GM12891 (cell line): ENCODE measurements at regions not wholly inside any gene's neighbourhood (a gene's known extent, or its start where the extent isn't known, plus 50 kb on each side); places are given as distances from the start of the nearest gene placed in this dataset.
"Not testable (repeated sequence)": the region's sequence is repeated elsewhere in the genome, so short reads cannot be mapped to it uniquely, and the experiment has no call there.

Source experiments
- DNase-seq: peaks from one replicate; pipeline ENCODE4 v3.0.0; 2011; ENCODE audit warnings: low spot score; ENCODE audit not compliant: insufficient read length
- FAIRE-seq: peaks from 2 replicates; lab custom pipeline; 2011; peaks lifted over from hg19 to GRCh38; lab: Jason Lieb, UNC
- PAX5 ChIP-seq: IDR thresholded peaks from 2 replicates; pipeline ENCODE4 v1.6.1; 2011; ENCODE audit warnings: low read length, moderate library complexity, mild to moderate bottlenecking; ENCODE audit not compliant: insufficient read depth, severe bottlenecking
- POLR2A ChIP-seq: IDR thresholded peaks from 2 replicates; pipeline ENCODE4 v1.6.1; 2011; ENCODE audit warnings: low read depth, low read length, control low read depth
- POLR2AphosphoS5 ChIP-seq: IDR thresholded peaks from 2 replicates; pipeline ENCODE4 v1.6.1; 2011; ENCODE audit warnings: low read depth, low read length, control low read depth
- POU2F2 ChIP-seq: IDR thresholded peaks from 2 replicates; pipeline ENCODE4 v1.6.1; 2011; ENCODE audit warnings: low read depth, mild to moderate bottlenecking, control low read depth, low read length, moderate library complexity
- SPI1 ChIP-seq: IDR thresholded peaks from 2 replicates; pipeline ENCODE4 v1.6.1; 2011; ENCODE audit warnings: low read depth, low read length, control low read depth
- TAF1 ChIP-seq: IDR thresholded peaks from 2 replicates; pipeline ENCODE4 v1.6.1; 2011; ENCODE audit warnings: low read depth, low read length, control low read depth

GRCh38 chr5:105619725-105620124, 2051.0 kb downstream of the EFNA5 start:
- DNase-seq (no peak), FAIRE-seq (no peak)
- TF ChIP-seq POU2F2 (no peak), POLR2AphosphoS5 (no peak), TAF1 (no peak), PAX5 (no peak), SPI1 (no peak), POLR2A (no peak)

- TF ChIP-seq TAF1 (no peak), PAX5 (no peak), POU2F2 (no peak), POLR2A (no peak), SPI1 (no peak), POLR2AphosphoS5 (no peak)
- DNase-seq = no peak
- no peak for FAIRE-seq
Measured at GRCh38 chr5:105617436-105618215, 2053.1 kb downstream of the EFNA5 start.

- DNase-seq = no peak
- no peak for TF ChIP-seq SPI1
- no peak for TF ChIP-seq POU2F2
- no peak for TF ChIP-seq TAF1
- TF ChIP-seq POLR2A = no peak
- TF ChIP-seq PAX5 = no peak
- TF ChIP-seq POLR2AphosphoS5 = no peak
Measured at GRCh38 chr5:105616599-105616998, 2054.0 kb upstream of the NUDT12 start.

GRCh38 chr5:105602406-105602805, 2039.8 kb upstream of the NUDT12 start:
- FAIRE-seq, DNase-seq: not testable (repeated sequence)

More at GRCh38 chr5:105616599-105616998, 2054.0 kb upstream of the NUDT12 start:
- no peak for FAIRE-seq

GRCh38 chr5:105593011-105593760, 2030.6 kb upstream of the NUDT12 start:
- TF ChIP-seq POU2F2 = no peak
- TF ChIP-seq POLR2A = no peak
- TF ChIP-seq TAF1 = no peak
- TF ChIP-seq PAX5 = no peak
- TF ChIP-seq POLR2AphosphoS5 = no peak
- TF ChIP-seq SPI1 = no peak
- FAIRE-seq = no peak
- DNase-seq = no peak

- TF ChIP-seq TAF1 = no peak
- TF ChIP-seq SPI1 = no peak
- no peak for TF ChIP-seq PAX5
- TF ChIP-seq POLR2AphosphoS5 = no peak
- no peak for TF ChIP-seq POU2F2
- no peak for TF ChIP-seq POLR2A
- no peak for DNase-seq
- FAIRE-seq = no peak
Measured at GRCh38 chr5:105587963-105588662, 2025.5 kb upstream of the NUDT12 start.

- FAIRE-seq (no peak), DNase-seq (no peak)
- TF ChIP-seq POLR2A (no peak), SPI1 (no peak)
Measured at GRCh38 chr5:105581988-105582690, 2019.5 kb upstream of the NUDT12 start.

- TF ChIP-seq POLR2AphosphoS5 (no peak), SPI1 (no peak), POLR2A (no peak), PAX5 (no peak)
- DNase-seq = no peak
- FAIRE-seq = no peak
Measured at GRCh38 chr5:105573575-105573974, 2011.0 kb upstream of the NUDT12 start.

- TF ChIP-seq PAX5 = no peak
- no peak for TF ChIP-seq POLR2A
- TF ChIP-seq SPI1 = no peak
- TF ChIP-seq TAF1 = no peak
- no peak for TF ChIP-seq POU2F2
- no peak for TF ChIP-seq POLR2AphosphoS5
- DNase-seq (no peak), FAIRE-seq (no peak)
Measured at GRCh38 chr5:105565531-105565930, 2002.9 kb upstream of the NUDT12 start.
